Prostate gland (tissue), 2 donors: ENCODE measurements at regions not wholly inside any gene's neighbourhood (a gene's known extent, or its start where the extent isn't known, plus 50 kb on each side); places are given as distances from the start of the nearest gene placed in this dataset.

Experiments used
- CTCF ChIP-seq, 4 experiments: fragments of 200-600 bp in 2 of 4; fragments of 450-650 bp in 2 of 4; sonication (generic) in 2 of 4; IDR thresholded peaks; 1 replicate in 3 of 4; 2 replicates in 1 of 4; pipeline ENCODE4 v1.5.1; 2016 to 2019; ENCODE audit warnings: antibody characterized with exemption in 4 of 4, mild to moderate bottlenecking in 2 of 4, moderate library complexity in 2 of 4
- POLR2A ChIP-seq: fragments of 450-650 bp; IDR thresholded peaks from one replicate; pipeline ENCODE4 v1.6.1; 2016; ENCODE audit warnings: antibody characterized with exemption, mild to moderate bottlenecking

DNA sequence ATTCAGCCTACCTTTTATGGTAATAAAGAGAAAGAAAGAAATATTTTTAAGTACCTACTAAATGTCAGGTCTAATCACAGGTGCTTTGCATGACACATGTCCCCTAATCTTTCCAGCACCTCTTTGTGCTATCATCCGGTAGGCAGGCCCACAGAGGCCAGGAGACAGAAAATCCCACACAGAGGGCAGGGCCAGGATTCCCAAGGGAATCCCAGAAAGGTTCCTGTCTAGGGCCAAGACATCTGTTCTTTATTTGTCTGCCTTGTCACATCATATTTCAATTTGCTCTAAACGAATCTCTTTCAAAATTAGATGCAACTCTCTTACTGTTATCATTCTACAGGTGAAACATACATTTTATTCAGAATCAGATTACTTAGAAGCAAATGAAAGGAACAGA is 676.1 kb upstream of the GYPC start:
- TF ChIP-seq CTCF (IDR thresholded peaks at IDR 0.05) (no peak), POLR2A (no peak)
